Cardiac muscle cell (in vitro differentiated cells and primary cell): ENCODE measurements at regions not wholly inside any gene's neighbourhood (a gene's known extent, or its start where the extent isn't known, plus 50 kb on each side); places are given as distances from the start of the nearest gene placed in this dataset.
A peak's percentile ranks its signal among the peaks of the same experiment; 100 is the strongest.

Experiments used
- DNase-seq, 2 donors: peaks; one replicate each; pipeline versions ENCODE4 v3.0.0 to v3.0.0-alpha.2; 2010 to 2017; ENCODE audit warnings: low read depth in 1 of 2, low spot score in 1 of 2
- H3K27ac ChIP-seq: fragments of 200-600 bp; sonication (generic); 2 replicates; pipeline ENCODE4 v1.5.1; 2016
- H3K27me3 ChIP-seq: fragments of 200-600 bp; sonication (generic); 2 replicates; pipeline ENCODE4 v1.6.0; 2016; ENCODE audit warnings: control low read depth
- H3K36me3 ChIP-seq: fragments of 200-600 bp; sonication (generic); 2 replicates; pipeline ENCODE4 v1.5.1; 2016; ENCODE audit warnings: control low read depth
- H3K4me1 ChIP-seq: fragments of 200-600 bp; sonication (generic); 2 replicates; pipeline ENCODE4 v1.8.1; 2017; ENCODE audit warnings: low read depth, mild to moderate bottlenecking, mixed run types
- H3K4me3 ChIP-seq: fragments of 200-600 bp; sonication (generic); 2 replicates; pipeline ENCODE4 v1.5.1; 2016; ENCODE audit warnings: mild to moderate bottlenecking
- H3K9me3 ChIP-seq: fragments of 200-600 bp; sonication (generic); 2 replicates; pipeline ENCODE4 v1.5.1; 2017; ENCODE audit warnings: low read depth, mild to moderate bottlenecking, control low read depth
- TF ChIP-seq, protein P1 (sequence below): IDR thresholded peaks from 2 replicates; pipeline ENCODE4 v1.5.1; 2012; ENCODE audit warnings: low read depth, mild to moderate bottlenecking, low read length

DNA sequence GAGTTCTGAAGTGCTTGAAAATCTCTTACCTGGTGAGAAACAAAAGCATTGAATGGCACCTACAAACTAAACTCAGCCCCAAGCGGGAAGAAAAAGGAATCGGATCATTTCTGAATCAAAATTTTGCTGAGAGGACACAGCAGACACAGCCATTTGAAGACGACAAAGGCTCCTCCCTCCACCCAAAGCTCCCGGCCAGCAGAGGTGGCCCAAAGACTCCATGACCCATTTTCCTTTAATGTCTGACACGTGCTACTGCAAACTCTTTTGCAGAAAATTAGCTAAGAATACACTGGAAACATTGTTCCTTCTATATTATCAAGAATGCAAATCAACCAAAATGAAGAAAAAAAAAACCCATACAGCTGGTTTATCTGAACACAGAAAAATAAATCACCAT lies 85.9 kb upstream of the FOXN3 start:
- DNase-seq: no peak
- no peaks in the 10 kb centered on the region for H3K4me1 ChIP-seq
- no peak overlapping the region for H3K4me3 ChIP-seq
- H3K9me3 ChIP-seq: no peaks in the 10 kb centered on the region
- no peaks in the 10 kb centered on the region for H3K27me3 ChIP-seq
- TF ChIP-seq, protein P1, sequence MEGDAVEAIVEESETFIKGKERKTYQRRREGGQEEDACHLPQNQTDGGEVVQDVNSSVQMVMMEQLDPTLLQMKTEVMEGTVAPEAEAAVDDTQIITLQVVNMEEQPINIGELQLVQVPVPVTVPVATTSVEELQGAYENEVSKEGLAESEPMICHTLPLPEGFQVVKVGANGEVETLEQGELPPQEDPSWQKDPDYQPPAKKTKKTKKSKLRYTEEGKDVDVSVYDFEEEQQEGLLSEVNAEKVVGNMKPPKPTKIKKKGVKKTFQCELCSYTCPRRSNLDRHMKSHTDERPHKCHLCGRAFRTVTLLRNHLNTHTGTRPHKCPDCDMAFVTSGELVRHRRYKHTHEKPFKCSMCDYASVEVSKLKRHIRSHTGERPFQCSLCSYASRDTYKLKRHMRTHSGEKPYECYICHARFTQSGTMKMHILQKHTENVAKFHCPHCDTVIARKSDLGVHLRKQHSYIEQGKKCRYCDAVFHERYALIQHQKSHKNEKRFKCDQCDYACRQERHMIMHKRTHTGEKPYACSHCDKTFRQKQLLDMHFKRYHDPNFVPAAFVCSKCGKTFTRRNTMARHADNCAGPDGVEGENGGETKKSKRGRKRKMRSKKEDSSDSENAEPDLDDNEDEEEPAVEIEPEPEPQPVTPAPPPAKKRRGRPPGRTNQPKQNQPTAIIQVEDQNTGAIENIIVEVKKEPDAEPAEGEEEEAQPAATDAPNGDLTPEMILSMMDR: no peak
- H3K36me3 ChIP-seq: no peaks in the 10 kb centered on the region
- H3K27ac ChIP-seq: no peak overlapping the region

DNA sequence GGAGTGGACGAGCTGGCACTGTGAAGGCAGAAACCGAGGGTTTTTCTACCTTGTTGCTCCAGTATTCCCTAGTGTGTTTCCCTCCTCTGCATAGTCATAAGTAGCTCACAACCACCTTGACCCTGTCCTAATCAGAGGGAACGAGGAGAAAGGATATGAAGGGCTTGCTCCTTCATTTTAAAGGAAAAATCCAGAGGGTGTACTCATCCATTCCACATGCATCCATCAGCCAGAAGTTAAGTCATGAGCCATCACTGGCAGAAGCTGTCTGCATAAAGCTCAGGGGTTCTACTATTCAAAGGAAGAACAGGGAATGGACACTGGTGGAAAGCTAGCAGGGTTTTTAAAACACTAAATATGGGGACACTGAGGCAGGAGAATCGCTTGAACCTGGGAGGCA lies 84.3 kb upstream of the FOXN3 start:
- TF ChIP-seq, protein P1: no peak
- no peaks in the 10 kb centered on the region for H3K27me3 ChIP-seq
- no peaks in the 10 kb centered on the region for H3K4me1 ChIP-seq
- H3K36me3 ChIP-seq: no peaks in the 10 kb centered on the region
- DNase-seq: no peak
- no peak overlapping the region for H3K4me3 ChIP-seq
- H3K9me3 ChIP-seq: no peaks in the 10 kb centered on the region
- no peak overlapping the region for H3K27ac ChIP-seq

GRCh38 chr14:89500303-89500702 lies 83.3 kb upstream of the FOXN3 start:
- TF ChIP-seq, protein P1: no peak
- no peaks in the 10 kb centered on the region for H3K27me3 ChIP-seq
- no peaks in the 10 kb centered on the region for H3K4me1 ChIP-seq
- H3K36me3 ChIP-seq: no peaks in the 10 kb centered on the region
- no peak for DNase-seq
- no peak overlapping the region for H3K27ac ChIP-seq
- H3K4me3 ChIP-seq: no peak overlapping the region
- no peaks in the 10 kb centered on the region for H3K9me3 ChIP-seq

DNA sequence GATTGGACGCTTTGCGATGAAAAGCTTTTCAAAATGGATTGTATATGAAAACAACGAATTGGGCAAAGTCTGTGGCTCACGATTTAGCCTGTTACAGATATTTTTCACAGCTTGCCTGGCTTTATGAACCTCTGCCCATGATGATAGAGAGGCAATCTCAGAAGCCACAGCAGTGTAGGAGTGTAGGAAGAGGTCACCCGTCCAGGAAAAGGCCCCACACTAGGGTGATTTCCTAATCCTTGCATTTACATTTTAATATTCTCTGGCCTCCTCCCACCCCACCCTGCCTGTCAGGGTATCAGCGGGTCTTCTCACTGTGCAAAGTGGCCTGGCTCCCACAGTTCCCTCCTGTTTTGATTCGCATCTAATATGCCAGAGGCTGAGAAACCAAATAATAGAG lies 81.8 kb upstream of the FOXN3 start:
- H3K27me3 ChIP-seq: no peaks in the 10 kb centered on the region
- no peaks in the 10 kb centered on the region for H3K36me3 ChIP-seq
- H3K27ac ChIP-seq: no peak overlapping the region
- no peaks in the 10 kb centered on the region for H3K9me3 ChIP-seq
- H3K4me3 ChIP-seq: no peak overlapping the region
- DNase-seq: peak in 1 of 2 donors; percentile 73
- no peaks in the 10 kb centered on the region for H3K4me1 ChIP-seq
- TF ChIP-seq, protein P1: no peak

DNA sequence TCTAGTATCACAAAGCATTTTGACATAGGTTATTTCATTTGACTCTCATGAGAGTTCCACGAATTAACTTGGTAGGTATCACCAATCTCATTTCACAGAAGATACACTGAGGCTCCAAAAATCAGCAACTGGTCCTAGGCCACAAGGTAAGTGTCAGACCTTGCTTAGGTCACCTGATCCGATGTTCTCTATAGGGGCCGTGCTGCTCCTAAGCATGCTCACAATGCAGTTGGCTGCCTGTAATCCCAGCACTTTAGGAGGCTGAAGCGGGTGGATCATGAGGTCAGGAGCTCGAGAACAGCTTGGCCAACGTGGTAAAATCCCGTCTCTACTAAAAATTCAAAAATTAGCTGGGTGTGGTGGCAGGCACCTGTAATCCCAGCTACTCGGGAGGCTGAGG lies 78.7 kb upstream of the FOXN3 start:
- no peak overlapping the region for H3K27ac ChIP-seq

More for the DNA sequence above, 78.7 kb upstream of the FOXN3 start:
- H3K36me3 ChIP-seq: no peaks in the 10 kb centered on the region
- TF ChIP-seq, protein P1: no peak
- H3K9me3 ChIP-seq: no peaks in the 10 kb centered on the region
- no peak overlapping the region for H3K4me3 ChIP-seq
- no peaks in the 10 kb centered on the region for H3K4me1 ChIP-seq
- no peaks in the 10 kb centered on the region for H3K27me3 ChIP-seq
- no peak for DNase-seq
